OCI-LY7 (cell line): ENCODE measurements at regions not wholly inside any gene's neighbourhood (a gene's known extent, or its start where the extent isn't known, plus 50 kb on each side); places are given as distances from the start of the nearest gene placed in this dataset.

ENCODE experiments used
- EZH2phosphoT487 ChIP-seq: fragments of 200-600 bp; sonication (generic); IDR thresholded peaks from 2 replicates; pipeline ENCODE4 v1.6.1; 2018; ENCODE audit warnings: low read depth, borderline replicate concordance, mild to moderate bottlenecking, mixed run types, antibody characterized with exemption, low read length, moderate library complexity, mixed read lengths
- TF ChIP-seq, protein P1 (sequence below): fragments of 200-600 bp; sonication (generic); conservative IDR thresholded peaks from 2 replicates; pipeline ENCODE4 v1.5.1; 2014; ENCODE audit warnings: mild to moderate bottlenecking, antibody characterized with exemption, low read length, moderate library complexity, mixed read lengths

DNA sequence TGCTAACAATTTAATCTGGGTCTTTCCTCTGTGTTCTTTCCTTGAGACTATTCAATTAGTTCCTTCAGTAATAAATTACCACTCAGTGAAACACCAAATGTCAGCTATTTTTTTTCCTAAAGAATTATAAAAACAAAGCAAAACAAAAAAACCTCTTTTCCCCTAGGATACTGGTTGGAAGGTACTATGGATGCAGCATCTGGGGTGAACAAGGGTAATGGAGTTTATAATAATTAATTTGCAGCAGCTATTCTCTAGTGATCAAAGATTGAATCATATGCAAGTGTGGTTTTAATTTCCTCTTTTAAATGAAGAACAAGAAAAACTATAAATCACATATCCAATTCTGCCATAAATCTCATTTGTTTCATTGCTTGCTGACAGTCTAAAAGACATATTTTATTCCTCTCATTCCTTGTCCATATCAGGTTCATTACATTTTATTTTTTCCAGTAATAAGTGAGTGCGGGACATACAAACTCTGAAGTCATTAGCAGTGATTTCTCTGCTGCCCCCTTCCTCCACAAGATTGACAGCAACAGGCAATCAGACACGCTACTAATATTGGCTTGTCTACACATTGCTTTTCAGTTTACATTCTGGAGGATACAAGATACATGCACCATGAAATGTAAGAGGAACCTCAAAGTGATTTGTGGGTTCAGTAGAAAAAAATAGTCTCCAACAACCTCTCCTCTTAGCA is 1093.4 kb upstream of the SLIT2 start:
- TF ChIP-seq, protein P1, sequence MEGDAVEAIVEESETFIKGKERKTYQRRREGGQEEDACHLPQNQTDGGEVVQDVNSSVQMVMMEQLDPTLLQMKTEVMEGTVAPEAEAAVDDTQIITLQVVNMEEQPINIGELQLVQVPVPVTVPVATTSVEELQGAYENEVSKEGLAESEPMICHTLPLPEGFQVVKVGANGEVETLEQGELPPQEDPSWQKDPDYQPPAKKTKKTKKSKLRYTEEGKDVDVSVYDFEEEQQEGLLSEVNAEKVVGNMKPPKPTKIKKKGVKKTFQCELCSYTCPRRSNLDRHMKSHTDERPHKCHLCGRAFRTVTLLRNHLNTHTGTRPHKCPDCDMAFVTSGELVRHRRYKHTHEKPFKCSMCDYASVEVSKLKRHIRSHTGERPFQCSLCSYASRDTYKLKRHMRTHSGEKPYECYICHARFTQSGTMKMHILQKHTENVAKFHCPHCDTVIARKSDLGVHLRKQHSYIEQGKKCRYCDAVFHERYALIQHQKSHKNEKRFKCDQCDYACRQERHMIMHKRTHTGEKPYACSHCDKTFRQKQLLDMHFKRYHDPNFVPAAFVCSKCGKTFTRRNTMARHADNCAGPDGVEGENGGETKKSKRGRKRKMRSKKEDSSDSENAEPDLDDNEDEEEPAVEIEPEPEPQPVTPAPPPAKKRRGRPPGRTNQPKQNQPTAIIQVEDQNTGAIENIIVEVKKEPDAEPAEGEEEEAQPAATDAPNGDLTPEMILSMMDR, result no peak
- TF ChIP-seq EZH2phosphoT487, result no peak
